Sciatic nerve (tissue), 2 donors: ENCODE measurements at regions not wholly inside any gene's neighbourhood (a gene's known extent, or its start where the extent isn't known, plus 50 kb on each side); places are given as distances from the start of the nearest gene placed in this dataset.
A peak's percentile ranks its signal among the peaks of the same experiment; 100 is the strongest.
"Not testable (repeated sequence)": the region's sequence is repeated elsewhere in the genome, so short reads cannot be mapped to it uniquely, and the experiment has no call there.

ENCODE experiments used
- ATAC-seq: fragments of 200-7000 bp; cut with Tn5 transposase; one replicate; pipeline ENCODE4 v1.9.1; 2020; ENCODE audit warnings: mild to moderate bottlenecking, moderate library complexity
- DNase-seq: peaks from one replicate; pipeline ENCODE4 v3.0.0-alpha.2; 2020; ENCODE audit warnings: low spot score
- intact Hi-C: fragments of 100-400 bp; cut with DNase I; formaldehyde crosslinking; loops from one replicate; pipeline ENCODE4 v1.14.2; 2022
- donor health status: DM: no; HTN: no; CAD: no.
- donor health status: DM: no; HTN: no; CAD: no.

DNA sequence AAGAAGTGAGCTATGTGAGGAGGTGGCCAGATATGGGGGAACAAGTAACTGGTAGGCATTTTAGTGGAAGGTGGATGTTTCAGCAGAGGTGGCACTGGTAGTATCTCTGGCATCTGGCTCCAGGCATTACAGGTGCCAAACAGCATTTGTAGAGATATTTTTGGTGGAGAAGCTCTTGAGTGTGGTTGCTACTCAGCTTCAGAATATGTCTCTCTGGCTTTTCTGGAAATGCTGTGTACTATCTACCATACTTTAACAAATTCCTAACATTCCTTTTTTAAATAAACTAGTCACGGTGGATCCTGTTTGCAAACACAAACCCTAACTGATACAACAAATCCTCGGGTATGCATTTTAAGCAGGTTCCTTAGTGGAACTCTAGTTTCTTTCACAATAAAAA is 128.0 kb downstream of the BARX2 start:
- ATAC-seq (no peak), DNase-seq (no peak)
- intact Hi-C loops, result no loop called here

DNA sequence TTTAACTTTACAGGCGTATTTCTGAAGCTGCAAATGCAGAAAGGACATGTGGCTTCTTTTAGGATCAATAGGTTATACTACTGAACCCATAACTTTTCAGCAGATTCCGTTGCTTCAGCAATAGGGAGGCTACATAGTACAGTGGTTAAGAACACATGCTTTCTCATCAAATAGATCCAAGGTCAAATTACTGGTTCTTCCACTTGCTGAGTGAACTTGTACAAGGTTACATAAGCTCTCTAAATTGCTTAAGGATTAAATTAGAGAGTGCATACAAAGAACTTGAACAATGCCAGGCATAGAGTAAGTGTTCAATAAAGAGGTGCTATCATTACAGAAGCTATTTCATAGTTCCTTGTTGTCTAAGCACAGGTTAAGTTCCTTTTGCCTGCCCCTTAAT is 129.6 kb downstream of the BARX2 start:
- ATAC-seq (no peak), DNase-seq (no peak)
- intact Hi-C loops, result no loop called here

DNA sequence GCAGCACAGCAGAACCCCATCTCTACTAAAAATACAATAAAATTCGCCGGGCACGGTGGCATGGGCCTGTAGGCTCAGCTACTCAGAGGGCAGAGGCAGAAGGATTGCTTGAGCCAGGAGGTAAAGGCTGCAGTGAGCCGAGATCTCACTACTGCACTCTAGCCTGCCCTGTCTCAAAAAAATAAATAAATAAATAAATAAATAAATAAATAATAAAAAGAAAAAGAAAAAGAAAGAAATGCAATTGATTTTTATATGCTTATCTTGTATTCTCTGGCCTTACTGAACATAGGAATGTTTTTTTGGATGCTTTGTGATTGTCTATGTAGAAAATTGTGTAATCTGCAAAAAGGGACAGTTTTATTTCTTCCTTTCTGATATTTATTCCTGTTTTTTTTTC is 132.5 kb downstream of the BARX2 start:
- DNase-seq, result no peak
- intact Hi-C loops, result no loop called here
- no peak for ATAC-seq

DNA sequence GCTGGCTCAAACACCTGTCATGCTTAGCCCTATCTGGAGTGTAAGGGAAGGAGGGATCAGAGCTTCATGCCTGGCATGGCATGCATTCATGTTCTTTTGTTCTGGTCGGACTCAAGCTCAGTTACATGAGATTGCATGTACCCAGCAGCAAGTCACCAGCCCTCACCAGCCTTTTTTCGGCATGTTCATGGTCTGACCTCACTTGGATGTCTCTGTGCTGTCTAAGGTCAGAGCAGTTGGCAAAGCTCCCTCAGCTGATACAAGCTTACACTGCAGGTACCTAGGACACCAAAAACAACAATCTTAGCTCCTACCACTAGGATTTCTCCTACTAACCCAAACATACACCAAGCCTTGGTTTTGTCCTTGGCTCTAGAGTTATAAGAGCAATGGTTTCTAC is 152.6 kb downstream of the BARX2 start:
- DNase-seq (no peak), ATAC-seq (no peak)
- intact Hi-C loops, result no loop called here

DNA sequence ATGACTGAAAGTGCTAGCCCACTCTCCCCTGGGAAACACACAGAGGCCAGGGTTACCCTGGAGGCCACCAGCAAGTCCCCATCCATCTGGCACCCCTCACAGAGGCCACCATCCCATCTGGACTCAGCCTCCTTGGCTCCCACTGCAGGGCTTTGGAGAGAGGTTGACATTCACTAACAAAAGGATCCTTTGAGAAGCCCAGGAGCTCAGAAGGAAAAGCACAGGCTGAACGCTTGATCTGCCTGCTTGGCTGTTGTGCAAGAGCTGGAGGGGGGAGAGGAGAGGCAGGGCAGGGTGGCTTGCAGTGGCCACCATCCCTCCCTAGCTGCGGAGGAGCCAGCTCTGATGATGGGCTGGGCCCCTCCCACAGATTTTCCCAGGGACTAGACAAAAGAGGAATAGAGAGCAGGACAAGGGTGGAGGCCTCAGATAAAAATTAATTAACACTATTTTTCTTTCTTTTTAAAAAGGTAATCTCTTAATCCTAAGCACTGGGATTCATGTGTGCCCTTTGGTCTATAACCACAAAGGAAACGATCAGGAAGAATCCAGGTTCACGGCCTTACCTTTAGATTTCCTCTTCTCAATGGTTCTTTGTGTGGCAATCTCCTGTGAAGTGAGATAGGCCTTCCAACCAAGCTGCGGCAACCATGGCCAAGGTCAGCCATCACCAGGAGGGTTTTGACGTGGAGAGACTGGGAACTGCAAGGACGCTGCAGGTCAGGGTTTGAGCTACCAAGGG is 154.7 kb downstream of the BARX2 start:
- DNase-seq, result no peak
- intact Hi-C loops, result no loop called here
- ATAC-seq, result no peak

DNA sequence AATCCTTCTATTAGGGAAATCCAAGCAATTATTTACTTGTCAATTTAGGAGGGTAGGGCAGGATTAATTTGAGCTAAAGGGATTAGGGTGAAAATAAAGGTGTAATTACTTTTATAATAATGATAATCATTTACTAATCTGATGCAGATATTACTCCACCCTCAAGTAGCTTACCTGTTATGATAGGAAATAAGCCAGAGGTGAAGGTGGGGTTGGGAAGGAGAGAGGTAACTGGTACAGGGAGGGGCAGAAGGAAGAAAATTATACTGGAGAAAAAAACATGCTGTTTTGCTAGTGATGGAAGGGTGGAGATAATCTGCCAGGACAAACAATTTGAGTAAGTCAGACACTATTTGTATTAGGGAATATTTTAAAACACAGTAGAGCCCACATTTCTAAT is 157.7 kb downstream of the BARX2 start:
- ATAC-seq, result no peak
- intact Hi-C loops, result no loop called here
- DNase-seq, result no peak

DNA sequence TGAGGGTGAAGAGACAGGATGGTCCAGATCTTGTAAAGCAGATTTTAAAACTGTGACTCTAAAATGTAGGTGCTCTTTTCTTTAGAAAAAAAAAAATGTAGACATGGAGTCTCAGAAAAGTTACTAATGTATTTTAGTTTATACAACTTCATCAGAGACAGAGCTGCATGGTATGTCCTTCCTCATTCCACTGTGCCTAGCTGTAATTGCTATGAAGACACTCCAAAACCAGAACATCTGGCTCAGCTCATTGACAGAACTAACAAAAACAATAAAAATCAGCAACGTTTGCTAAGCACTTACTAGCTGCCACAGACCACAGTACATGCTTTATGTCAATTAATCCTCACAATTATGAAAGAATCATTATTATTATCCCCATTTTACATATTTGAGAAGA is 160.7 kb downstream of the BARX2 start:
- no peak for DNase-seq
- ATAC-seq, result no peak
- intact Hi-C loops, result no loop called here

DNA sequence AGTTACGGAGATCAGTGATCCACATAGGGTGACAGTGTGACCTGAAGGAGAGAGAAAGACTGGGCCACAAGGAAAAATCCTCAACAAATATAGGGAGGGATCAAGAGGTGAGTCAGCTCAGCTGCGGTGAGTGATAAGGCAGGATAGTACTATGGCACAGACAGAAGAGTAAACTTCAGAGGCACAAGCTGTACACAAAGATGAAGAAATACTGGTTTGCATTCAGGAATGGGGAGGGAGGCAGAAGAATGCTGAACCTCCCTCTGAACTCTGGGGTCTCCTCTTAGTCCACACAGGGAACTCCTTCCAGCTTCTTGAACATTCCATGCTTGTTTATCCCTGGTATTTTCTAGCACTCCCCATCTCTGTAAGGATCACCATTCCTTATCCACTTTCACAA is 162.7 kb downstream of the BARX2 start:
- intact Hi-C loops, result no loop called here
- ATAC-seq, result no peak
- DNase-seq, result no peak

DNA sequence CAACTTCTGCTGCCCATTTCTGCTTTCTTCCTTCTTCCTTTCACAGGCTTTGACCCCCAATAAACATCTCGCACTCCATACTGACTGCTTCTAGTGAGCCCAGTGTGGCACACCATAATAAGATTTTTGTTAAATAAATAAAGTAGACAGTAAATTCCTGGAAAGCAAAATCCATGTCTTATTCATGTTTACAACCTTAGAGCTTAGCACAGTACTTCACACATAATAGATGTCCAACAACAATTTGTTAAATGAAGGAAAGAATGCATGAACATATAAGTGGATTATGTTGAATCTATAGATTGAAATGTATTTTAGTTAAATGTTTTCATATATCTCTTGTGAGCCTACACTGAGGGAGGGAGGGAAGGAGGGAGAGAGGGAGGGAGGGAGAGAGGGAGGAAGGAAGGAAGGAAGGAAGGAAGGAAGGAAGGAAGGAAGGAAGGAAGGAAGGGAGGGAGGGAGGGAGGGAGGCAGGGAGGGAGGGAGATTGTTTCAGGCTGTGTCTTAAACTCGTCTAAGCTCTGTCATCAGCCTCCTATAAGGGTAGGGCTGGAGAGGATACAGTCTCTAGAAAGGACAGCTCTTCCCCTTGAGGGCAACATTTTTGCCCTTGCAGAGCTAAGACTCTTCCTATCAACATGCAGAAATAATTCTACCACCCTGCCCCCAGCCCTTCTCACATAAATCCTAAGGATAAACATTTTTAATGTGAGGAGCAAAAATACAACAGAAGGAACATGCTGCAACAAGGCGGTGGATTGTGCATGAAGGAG is 168.1 kb downstream of the BARX2 start:
- ATAC-seq, result no peak
- intact Hi-C loops, result no loop called here
- DNase-seq, result no peak

DNA sequence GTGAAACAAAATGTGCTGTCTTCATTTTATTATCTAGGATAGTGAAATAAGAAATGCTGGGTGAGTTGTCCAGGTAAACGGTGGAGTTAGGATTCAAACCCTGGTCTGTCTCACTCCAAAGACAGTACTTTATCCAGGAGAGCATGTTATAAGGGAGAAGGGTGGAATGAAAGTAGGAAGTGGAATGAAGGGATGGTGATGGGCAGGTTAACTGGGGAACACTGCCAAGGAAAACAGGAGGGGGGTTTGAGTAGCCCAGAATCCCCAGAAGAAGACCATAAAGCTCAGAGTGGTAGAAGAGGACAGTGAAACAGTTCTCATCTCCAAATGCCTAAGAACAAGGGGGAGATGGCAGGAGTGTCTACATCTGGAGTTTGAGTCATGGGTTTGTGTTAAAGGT is 169.0 kb downstream of the BARX2 start:
- intact Hi-C loops, result no loop called here
- DNase-seq (no peak), ATAC-seq (no peak)

DNA sequence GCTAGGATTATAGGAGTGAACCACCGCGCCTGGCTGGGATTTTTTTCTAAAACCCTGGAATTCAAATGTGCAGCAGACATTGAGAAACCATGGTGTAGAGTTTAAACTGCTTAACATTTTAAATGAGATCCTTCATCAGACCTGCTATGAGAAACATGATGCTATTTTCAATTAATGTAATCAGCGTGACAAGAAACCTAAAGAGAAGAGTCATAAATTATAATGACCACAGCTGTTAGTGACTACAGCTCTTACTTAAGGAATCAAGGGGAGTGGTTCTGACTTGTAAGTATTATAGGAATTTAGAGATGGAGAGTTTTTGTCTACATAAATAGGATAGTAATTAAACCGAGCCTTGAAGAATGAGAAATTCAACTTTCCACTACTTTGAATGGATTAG is 170.6 kb downstream of the BARX2 start:
- DNase-seq, result no peak
- no peak for ATAC-seq
- intact Hi-C loops, result no loop called here

DNA sequence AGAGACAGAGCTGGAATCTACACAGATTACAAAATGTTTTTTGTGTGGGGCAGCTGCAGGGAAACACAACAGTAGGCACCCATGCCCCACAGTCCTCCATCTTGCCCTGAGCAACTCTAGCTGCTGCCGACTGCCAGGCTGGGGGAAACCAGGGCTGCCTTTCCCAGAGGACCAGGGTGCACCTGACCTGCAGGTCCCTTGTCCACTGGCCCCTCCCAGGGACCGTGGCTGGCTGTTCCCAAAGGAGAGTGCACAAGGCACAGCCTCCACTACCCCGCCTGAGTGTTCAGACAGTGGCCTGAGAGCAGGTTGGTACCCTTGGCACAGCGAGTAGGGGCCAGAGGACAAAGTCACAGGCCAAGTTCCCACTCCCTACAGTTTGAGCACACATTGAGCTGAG is 181.8 kb downstream of the BARX2 start:
- no peak for DNase-seq
- intact Hi-C loops, result no loop called here
- no peak for ATAC-seq

DNA sequence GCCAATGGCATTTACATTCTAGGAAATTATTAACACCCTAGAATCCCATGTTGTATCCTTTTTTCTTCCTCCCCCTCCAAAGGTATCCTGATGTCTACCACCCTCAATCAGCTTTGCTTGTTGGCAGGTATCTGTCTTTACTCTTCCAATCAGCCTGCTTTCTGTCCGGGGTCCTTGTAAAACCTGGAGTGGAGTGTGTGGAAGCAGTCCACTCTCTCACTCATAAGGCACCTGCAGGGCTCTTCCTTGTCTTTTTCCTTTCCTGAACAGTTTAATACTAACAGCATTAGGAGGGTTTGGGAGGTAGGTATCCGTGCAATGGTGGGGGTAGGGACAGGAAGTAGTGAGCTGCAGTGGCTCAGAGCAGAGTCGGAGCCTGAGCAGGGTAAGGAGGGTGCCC is 193.4 kb downstream of the BARX2 start:
- no peak for ATAC-seq
- intact Hi-C loops, result no loop called here

DNA sequence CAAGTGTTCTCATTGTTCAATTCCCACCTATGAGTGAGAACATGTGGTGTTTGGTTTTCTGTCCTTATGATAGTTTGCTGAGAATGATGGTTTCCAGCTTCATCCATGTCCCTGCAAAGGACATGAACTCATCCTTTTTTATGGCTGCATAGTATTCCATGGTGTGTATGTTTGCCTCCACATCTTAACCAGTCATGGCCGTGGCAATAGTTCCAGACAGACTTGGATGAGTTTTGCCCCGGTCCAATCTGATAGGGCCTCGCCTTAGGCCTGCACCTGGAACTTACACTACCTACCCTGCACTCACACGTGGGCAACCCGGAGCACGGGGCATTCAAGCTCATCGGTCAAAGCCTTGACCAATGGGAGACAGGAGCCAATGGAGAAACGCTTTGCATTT is 197.0 kb downstream of the BARX2 start:
- intact Hi-C loops, DNase-seq, ATAC-seq: not testable (repeated sequence)

More for the DNA sequence above, 193.4 kb downstream of the BARX2 start:
- no peak for DNase-seq

DNA sequence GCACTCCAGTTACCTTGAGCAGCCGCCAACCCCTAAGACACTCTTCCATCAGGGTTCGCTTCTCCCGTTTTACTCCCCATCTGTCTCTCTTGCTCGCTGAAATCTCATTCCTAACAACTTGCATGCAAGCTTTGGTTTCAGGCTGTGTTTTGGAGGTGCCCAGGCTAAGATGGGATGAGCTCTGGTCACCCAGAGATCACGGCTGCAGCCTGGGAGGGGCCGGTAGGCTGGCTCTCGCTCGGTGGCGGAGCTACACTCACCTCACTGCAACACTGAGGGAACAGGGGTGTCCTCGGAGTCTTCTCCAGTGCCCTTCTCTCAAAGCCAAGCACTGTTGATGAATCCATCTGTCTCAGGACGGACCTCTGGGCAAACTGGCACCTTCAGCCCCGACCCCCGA is 197.5 kb downstream of the BARX2 start:
- no peak for DNase-seq
- no peak for ATAC-seq
- intact Hi-C loops, result no loop called here

DNA sequence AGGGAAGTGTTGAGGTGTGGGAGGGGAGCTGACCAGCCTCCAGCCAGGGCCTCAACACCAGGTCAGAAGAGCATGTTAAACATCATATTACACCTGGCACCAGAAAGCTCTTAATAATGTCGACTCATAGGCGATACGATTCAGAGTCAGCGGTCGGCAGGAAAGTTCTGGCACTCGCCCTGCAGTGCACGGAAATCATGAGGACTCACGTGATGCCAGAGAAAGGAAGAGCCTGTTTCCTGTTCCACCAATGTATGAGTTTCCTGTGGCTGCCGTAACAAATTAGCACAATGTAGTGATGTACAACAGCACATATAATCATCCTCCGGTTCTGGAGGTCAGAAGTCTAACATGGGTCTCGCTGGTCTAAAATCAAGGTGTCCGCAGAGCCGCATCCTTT is 198.8 kb downstream of the BARX2 start:
- ATAC-seq, result no peak
- DNase-seq, result no peak
- intact Hi-C loops, result no loop called here

DNA sequence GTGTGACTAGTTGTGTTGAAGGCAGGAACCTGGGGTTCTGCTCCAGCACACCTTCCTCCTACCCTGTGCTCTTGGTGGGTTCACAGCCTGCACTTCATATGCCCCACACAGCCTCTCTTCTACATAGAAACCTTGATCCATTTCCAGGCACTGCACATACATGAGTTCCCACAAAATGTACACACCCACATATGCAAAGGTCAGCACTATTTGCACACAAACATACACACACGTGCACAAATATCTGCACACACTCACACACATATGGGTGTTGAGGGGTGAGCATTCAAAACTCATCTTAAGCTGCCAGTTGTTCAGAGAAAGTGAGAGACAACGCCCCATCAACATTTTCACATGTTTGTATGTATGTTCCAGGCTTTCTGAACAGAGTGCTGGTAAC is 201.0 kb downstream of the BARX2 start:
- ATAC-seq (no peak), DNase-seq (no peak)
- intact Hi-C loops, result no loop called here

DNA sequence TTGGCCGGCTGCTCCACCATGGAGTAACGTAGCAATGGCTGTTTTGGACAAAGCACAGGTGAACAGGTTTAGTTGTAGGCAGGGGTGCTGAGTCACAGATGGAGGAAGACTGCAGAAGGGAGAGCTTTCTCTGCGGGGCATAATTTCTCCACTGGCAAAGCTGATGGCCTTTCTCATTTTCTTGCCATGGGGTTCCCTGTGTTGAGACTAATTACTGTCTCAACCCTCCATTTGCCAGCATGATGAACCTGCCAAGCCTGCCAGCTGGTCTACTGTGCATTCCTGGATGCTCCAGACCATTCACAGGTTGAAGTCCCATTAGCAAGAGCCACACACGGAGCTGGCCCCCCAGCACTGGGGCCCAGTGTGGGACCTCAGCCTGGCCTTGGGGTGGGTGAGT is 202.4 kb downstream of the BARX2 start:
- no peak for DNase-seq
- intact Hi-C loops, result no loop called here
- no peak for ATAC-seq

DNA sequence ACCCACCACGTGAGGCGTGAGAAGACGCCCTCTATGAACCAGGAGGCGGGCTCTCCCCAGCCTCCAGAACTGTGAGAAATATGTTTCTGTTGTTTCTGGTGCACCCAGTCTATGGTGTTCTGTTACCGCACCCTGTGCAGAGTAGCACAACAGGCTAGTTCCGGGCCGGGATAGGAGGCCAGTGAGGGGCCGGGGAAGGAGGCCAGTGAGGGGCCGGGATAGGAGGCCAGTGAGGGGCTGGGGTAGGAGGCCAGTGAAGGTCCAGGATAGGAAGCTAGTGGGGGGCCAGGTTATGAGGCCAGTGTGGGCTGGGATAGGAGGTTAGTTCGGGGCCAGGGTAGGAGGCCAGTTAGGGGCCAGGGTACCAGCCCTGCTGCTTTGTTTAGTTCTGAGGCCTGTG is 204.6 kb downstream of the BARX2 start:
- peak; percentile 62 for ATAC-seq
- DNase-seq, result no peak
- intact Hi-C loops, result no loop called here

DNA sequence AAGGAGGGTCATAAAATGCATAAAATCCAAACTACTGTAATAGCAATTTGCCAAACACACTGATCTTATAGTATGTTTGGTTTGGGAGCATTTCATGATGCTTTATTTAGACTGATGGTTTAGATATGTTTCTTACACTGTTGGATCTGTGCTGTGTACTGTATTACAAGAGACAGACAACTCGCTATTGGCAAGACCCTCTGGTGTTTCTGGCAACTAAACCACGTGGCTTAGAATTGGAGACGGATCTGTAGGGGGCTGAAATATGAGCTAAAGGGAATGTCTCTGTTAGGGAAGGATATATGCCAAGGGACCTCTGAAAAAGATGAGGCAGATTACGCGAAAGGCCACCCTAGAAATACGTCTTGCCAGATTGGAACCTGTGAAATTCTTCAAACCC is 208.7 kb downstream of the BARX2 start:
- DNase-seq (no peak), ATAC-seq (no peak)
- intact Hi-C loops, result no loop called here
